NCI-H146 treated with DMSO at 0.1 percent for 48 hours (cell line): ENCODE measurements at regions not wholly inside any gene's neighbourhood (a gene's known extent, or its start where the extent isn't known, plus 50 kb on each side); places are given as distances from the start of the nearest gene placed in this dataset.

ENCODE experiments used
- DNase-seq: peaks from one replicate; lab custom pipeline; 2025; ENCODE audit not compliant: unreplicated experiment; lab: John Stamatoyannopoulos, UW

DNA sequence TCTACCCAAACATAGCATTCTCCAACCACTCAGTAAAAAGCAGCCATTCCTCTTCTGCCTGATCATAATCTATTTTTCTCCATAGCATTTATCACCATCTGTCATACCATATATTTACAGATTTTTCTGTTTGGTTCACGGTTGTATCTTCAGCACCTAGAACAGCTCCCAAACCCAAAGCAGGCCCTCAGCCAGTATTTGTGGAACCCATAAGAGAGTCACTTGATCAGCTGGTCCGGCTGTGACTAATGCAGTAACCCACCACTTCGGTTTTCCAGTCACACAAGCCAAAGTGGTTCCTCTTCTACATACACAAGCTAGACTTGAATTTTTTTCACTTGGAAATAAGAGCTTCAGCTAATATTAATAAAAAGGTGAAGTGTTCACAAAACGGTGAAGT, 511.6 kb upstream of the CELF4 start:
- no peak for DNase-seq

- DNase-seq: no peak
These were observed 510.9 kb upstream of the CELF4 start for GRCh38 chr18:38076346-38077070.

DNA sequence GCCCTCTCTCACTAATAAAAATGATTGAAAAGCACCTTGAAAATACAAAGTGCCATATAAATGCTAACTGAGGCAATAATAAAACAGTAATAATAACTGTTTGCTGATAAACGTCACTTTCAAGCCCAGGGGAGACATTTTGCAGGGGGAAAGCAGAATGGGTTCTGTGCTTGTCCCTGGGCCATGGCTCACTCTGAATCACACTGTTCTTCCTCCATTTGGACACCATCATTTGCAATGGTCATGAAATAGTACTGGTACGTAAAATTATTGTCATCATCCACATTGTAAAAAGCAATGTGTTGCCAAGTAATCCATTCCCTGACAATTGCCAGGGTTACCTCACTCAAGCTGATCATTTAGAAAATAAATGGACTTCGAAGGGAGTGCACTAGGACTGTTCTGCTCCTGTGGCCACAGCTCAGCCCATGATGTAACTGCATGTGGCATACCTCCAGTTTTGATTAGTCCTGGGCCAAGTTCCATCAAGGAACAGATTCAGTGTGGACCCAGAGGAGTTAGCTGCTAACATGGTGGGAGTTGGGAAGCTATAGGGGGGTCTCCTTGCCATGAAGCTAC, 508.8 kb upstream of the CELF4 start:
- DNase-seq: no peak

DNA sequence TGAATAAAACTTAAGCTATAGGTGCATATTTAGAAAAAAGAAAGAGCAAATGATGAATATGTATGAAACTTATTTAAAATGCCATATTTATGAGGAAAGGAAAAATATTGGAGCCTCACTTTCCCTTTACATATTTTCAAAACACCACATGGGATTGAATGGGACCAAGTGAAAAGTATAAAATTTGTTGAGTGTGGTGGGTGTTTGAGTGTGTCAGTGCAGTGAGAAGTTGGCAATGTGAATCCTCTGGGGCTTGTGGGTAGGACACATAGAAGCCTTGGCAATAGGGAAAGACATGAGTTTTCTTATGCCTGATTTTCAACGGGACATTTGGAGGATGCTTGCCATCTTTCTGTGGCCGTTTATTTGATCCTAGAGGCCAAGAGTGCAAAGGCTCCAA, 502.2 kb upstream of the CELF4 start:
- no peak for DNase-seq

DNA sequence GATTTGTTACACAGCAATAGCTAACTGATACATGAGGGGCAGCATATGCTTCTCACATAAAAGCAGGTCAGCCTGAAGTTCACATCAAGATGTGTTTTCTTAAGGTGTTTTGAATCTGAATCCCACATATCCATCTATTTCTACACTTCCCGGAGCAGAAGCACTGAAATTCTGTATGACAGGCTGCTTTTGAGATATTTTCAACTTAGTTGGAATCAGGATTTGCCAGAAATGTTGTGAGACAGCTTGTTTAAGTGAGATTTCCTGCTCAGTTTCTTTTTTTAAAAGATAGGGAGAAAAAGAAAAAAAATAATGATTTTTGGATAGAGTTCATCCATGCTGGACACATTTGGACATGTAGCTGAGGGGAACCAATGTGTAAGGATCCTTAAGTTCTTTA, 501.5 kb upstream of the CELF4 start:
- no peak for DNase-seq

DNA sequence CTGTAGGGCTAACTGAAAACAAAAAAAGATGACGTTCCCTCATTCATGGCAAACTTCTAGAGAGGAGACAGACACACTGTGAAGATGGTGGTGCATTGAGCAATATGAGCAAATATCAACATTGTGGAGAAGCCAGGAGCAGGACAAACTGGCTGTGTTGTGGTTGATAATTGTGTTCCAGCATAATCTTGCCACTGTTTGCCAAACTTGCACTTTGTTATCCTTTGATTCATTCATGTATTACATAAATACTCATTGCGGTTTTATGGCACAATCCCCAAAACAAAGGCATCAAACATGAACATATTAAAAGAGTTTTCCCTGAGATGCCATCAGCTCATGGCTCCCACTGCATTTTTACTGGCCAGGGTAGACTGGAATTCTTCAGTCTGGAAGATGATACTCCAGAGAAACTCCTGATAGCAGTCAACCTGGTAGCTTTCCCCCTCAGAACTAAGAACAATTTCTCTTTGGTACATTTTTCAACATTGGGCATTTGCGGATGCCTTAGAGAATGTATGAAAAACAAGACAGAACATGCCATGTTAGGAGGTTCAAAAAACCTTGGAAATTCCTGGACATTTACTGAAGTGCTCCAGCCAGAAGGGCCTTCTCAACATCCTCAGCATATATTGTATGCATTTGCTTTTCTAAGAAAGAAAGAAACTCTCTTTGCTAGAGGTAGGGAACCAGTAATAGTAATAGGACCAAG, 487.4 kb upstream of the CELF4 start:
- no peak for DNase-seq

DNA sequence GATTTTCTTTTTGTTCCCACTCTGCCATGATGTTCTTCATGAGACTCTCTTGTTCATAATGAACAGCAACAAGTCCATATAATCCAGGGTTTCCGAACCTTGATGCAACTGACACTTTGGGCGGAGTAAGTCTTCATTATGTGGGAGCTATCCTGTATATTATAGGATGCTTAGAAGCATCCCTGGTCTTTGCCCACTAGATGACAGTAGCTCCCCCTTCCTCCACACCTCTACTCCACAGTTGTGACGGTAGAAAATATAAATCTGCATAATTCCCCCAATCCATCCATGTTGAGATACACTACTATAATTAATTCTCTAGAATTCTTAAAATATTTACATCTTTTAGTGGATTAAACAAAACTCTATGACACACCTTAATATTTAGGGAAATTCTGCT, 482.2 kb upstream of the CELF4 start:
- no peak for DNase-seq

DNA sequence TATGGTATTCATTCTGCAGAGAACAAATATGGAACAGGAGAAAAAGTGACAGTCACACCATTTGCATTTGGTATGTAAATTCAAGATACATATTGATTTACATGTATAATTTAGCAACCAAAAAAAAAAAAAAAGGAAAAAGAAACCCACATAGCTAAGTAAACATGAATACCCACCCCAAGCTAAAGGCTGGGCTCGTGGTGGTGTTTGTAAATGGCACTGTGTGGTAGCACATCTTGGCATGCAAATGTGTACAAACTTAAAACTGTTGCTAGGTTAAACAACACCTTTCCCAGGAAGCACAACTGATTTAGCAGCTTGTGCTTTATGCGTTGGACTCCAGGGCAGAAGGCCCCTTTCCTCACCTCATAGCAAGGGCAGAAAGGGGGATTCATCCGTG, 481.1 kb upstream of the CELF4 start:
- no peak for DNase-seq

GRCh38 chr18:38045845-38046244, 480.2 kb upstream of the CELF4 start:
- DNase-seq: no peak

DNA sequence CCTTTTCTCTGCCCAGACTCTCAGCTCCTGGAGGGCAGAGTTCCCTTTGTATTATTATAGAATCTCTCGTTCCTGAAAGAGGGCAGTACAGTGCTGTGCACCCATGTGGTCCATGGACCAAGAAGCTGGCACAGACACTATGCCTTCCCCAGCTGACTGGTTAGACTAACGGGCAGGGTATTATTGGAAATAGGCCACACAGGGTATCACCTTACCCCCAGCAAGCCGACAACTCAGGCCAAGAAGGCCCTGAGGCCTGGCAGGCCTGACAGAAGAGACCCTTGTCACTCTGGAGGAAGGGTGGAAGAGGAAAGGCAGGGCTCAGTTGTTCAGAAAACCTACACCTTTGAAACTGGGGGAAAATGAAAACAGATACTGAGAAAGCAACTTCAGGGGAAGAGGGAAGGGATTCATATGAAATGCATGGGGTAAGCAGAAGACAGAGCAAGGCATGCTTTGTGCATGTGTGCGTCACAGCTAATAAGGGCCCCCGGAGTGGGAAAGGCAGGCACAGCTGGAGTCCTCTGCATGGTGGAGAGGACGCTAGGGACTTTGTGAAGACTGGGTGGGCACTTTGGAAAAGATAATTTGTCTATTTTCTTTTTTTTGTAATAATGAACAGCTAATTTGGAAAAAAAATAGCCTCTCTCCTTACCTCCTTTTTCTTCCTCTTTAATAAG, 476.8 kb upstream of the CELF4 start:
- no peak for DNase-seq

DNA sequence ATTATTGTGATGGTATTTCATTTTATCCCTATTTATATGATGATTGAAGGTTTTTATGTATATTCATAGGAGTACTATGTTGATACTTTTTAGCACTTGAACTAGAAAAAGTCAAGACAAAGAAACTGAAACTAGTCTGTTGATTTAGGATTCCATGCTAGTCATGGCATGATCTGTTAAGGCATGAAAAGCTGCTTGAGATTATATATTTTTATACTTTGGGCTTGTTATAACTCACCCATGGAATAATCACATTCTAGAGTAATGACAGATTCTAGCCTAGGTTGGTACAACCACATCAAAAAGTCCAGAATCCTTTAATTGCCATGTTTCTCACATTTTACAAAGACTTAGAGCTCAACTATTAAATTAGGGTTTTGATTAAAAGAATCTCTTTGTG, 472.6 kb upstream of the CELF4 start:
- no peak for DNase-seq

DNA sequence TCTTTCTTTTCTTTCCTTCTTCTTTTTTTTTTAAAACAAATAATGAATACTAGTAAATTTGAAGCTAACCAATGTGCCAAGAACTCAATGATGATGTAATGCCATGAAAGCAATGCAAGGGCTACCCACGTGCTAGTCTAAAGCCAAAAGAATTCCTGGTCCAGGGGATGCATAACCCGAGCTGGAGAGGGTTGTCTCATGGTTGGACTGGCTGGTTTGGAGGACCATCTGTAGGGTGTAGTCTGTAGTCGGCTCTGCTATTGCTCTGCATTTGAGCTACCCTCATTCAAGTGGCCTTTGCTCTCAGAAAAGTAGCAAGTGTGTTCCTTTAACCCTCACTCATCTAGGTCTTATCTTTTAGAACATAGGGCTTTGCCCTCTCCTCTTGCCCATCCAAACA, 469.6 kb upstream of the CELF4 start:
- DNase-seq: no peak

GRCh38 chr18:38033282-38033681, 467.7 kb upstream of the CELF4 start:
- no peak for DNase-seq

GRCh38 chr18:38032516-38032915, 466.9 kb upstream of the CELF4 start:
- no peak for DNase-seq

DNA sequence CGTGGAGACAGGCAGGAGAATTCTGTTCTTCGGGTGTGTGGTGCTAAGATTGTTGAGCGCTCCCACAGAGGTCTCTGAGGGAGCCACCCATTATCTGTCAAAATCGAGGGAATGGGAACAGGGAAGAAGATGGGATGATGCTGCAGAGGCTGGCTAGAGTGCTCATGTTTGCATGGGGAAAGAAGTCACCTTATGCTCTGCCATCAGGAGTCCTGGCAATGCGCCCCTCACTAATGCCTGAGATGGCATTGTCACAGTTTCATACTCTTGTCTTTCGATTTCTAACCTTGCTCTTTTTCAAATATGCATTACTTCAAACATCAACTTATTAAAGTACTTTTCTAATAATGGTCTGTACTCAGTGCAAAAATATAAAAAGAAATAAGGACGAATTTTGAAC, 463.3 kb upstream of the CELF4 start:
- DNase-seq: no peak

DNA sequence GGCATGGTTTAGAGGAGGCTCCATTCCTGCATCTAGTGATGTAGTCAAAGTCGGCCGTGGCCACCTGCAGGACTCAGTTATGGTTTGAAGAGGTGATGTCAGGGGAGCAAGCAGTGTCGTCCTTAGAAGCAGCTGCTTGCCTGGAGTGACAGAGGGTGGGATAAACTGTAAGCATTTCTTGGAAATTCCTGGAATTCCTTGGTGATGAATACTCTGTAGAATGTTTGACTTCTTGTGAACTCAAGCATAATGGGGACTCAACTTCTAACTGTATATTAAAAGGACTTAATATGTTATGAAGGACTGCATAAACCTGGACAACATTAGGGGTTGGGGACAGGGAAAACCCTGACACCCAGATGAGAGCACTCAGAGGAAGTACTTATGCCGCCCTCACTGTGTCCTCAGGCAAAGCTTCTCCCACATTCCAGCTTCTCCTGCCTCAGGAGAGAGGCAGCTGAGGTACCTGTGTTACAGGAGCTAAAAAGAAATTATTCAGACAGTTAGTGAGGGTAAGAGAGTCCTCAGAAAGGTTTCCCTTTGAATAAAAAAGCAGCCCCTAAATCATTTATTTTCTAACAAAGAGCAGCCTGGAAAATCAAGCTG, 459.9 kb upstream of the CELF4 start:
- DNase-seq: no peak

DNA sequence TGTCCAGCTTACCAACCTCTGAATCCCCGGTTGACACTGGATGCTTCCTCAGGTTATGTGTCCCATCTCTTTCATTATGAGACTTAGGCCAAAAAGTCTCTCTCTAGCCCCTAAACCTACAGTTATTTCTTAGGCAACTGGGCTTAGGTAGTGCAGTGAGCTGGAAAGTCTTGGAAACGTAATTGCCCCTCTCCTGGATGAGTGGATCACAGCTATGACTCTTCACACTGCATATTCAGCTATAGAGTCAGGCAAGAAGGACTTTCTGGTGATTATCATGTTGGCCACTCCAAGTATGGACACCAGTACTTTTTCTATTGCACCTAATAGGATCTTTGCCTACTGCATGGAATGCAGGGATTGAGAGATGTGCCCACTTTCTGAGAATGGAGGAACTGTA, 458.3 kb upstream of the CELF4 start:
- no peak for DNase-seq

GRCh38 chr18:38022234-38022633, 456.6 kb upstream of the CELF4 start:
- no peak for DNase-seq

GRCh38 chr18:38019292-38019691, 453.7 kb upstream of the CELF4 start:
- DNase-seq: no peak

DNA sequence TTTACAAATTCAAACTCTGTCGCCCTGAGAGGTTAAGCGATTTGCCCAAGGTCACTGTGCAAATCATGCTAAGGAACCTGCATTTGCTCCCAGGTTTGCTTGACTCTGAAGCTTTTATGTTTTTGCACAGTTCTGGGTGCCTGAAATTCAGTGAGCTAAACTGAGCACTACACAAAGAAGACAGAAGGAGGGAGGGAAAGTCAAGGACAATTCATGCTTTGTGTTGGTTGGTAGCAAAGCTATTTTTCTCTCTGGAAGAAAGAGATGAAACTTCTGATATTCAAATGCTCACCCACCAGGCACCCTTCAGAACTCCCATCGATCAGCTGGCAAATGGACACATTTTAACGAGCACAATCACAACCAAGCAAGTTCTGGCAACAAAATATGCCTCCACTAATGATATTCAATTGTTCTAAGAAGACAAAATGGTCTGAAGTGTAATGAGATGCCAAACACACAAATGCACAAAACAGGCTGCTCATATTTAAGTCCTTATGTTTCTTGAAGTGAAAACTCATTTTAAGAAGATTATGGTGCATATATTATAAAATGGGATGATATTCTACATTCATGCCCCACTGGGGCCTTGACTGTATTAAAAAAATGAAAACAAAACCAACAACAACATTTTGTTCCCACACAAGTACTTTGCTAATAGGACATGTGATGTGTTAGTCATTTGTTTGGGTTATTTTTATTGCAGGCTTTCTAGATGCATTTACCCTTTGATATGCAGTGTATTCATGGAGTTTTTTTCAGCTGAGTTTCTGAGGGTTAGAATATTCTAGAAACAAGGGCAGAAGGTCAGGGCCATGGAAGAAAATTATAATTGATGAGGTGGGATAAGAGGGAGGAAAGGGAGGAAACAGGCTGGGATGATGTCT, 445.6 kb upstream of the CELF4 start:
- no peak for DNase-seq

DNA sequence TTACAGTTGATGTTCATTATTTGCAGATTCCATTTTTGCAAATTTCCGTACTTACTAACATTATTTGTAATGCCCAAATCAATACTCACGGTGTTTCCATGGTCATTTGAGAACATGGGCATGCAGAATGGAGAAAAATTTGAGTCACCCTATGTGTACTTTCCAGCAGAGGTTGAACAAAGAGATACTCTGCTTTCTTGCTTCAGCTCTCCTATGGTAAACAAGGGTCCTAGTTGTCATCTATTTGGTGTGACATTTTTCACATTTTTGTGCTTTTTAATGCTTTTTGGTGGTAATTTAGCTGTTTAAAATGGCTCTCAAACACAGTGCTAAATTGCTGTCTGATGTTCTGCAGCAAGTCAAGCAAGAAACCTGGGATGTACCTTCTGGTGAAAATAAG, 444.4 kb upstream of the CELF4 start:
- no peak for DNase-seq
